ENCODE measurements at regions not wholly inside any gene's neighbourhood (a gene's known extent, or its start where the extent isn't known, plus 50 kb on each side); places are given as distances from the start of the nearest gene placed in this dataset.

- Histone ChIP-seq H3K9me3 (no peaks in the 10 kb centered on the region), H3K27ac (no peak overlapping the region), H3K4me3 (no peak overlapping the region), H3K4me1 (no peaks in the 10 kb centered on the region), H3K27me3 (no peaks in the 10 kb centered on the region), H3K36me3 (replicated peaks in 1 of 2; ENCODE audit: insufficient read depth in 1 of 2, low read depth in 2 of 2) (no peaks in the 10 kb centered on the region)
- TF ChIP-seq, protein P1, sequence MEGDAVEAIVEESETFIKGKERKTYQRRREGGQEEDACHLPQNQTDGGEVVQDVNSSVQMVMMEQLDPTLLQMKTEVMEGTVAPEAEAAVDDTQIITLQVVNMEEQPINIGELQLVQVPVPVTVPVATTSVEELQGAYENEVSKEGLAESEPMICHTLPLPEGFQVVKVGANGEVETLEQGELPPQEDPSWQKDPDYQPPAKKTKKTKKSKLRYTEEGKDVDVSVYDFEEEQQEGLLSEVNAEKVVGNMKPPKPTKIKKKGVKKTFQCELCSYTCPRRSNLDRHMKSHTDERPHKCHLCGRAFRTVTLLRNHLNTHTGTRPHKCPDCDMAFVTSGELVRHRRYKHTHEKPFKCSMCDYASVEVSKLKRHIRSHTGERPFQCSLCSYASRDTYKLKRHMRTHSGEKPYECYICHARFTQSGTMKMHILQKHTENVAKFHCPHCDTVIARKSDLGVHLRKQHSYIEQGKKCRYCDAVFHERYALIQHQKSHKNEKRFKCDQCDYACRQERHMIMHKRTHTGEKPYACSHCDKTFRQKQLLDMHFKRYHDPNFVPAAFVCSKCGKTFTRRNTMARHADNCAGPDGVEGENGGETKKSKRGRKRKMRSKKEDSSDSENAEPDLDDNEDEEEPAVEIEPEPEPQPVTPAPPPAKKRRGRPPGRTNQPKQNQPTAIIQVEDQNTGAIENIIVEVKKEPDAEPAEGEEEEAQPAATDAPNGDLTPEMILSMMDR (IDR thresholded peaks at IDR 0.05) = no peak
- no peak for TF ChIP-seq POLR2A (IDR thresholded peaks at IDR 0.05)
- intact Hi-C loops (cut with DNase I) = no loop called here
- DNase-seq (no peak), ATAC-seq (no peak)
- WGBS, 2 donors = 92 to 96% methylated on average over 10 of the region's 11 CpGs
Observed at GRCh38 chrX:69311936-69312670, 146.8 kb upstream of the PJA1 start.

DNA sequence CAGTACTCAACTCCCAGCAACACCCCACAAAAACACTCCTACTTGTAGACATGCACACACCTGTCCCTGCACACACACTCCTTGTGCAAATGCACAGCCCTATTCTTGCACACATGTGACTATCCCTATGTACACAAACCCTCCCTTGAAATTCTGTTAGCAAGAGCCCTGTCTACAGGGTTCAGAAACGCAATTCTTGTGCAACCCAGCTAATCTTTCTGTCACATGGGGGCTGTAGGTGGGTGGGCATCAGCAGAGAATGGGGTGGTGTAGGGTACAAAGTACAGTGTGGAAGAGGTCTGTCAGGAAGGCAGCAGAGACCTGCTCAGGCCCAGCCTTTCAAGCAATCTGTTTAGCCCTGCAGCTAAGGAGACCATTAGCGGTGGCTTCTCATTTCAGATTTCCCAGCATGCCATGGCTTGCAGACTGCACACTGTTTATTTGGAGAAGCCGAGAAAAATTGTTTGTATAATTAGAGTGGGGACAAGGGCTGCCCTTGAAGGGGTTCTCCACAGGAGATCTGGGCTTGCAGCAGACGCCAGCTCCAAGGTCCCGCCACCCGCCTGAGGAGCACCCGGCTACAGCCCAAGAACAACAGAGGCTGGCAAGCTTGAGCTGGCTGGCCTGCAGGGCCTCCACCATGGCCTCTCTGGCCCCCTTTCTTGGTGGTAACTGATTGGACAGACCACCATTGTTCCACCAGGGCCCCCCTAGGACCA, 144.0 kb upstream of the PJA1 start:
- no peak for TF ChIP-seq POLR2A (IDR thresholded peaks at IDR 0.05)
- TF ChIP-seq, protein P1 (IDR thresholded peaks at IDR 0.05) = no peak
- Histone ChIP-seq H3K4me3 (no peak overlapping the region), H3K27me3 (no peaks in the 10 kb centered on the region), H3K9me3 (no peaks in the 10 kb centered on the region), H3K4me1 (no peaks in the 10 kb centered on the region), H3K27ac (no peak overlapping the region), H3K36me3 (replicated peaks in 1 of 2; ENCODE audit: insufficient read depth in 1 of 2, low read depth in 2 of 2) (no peaks in the 10 kb centered on the region)
- ATAC-seq = no peak
- DNase-seq = no peak
- WGBS, 2 donors = 61 to 88% methylated on average over 3 to 4 of the region's 7 CpGs
- intact Hi-C loops (cut with DNase I) = no loop called here

GRCh38 chrX:69307756-69308155, 142.5 kb upstream of the PJA1 start:
- H3K27ac ChIP-seq = no peak overlapping the region
- H3K4me3 ChIP-seq = no peak overlapping the region
- 61 to 90% methylated on average over 7 to 9 of the region's 10 CpGs for WGBS, 2 donors
- intact Hi-C loops (cut with DNase I) = no loop called here
- DNase-seq (no peak), ATAC-seq (no peak)
- no peaks in the 10 kb centered on the region for H3K4me1 ChIP-seq
- no peaks in the 10 kb centered on the region for H3K36me3 ChIP-seq (replicated peaks in 1 of 2; ENCODE audit: insufficient read depth in 1 of 2, low read depth in 2 of 2)
- H3K9me3 ChIP-seq = no peaks in the 10 kb centered on the region
- no peaks in the 10 kb centered on the region for H3K27me3 ChIP-seq
- TF ChIP-seq POLR2A (IDR thresholded peaks at IDR 0.05) = no peak
- TF ChIP-seq, protein P1 (IDR thresholded peaks at IDR 0.05) = no peak

DNA sequence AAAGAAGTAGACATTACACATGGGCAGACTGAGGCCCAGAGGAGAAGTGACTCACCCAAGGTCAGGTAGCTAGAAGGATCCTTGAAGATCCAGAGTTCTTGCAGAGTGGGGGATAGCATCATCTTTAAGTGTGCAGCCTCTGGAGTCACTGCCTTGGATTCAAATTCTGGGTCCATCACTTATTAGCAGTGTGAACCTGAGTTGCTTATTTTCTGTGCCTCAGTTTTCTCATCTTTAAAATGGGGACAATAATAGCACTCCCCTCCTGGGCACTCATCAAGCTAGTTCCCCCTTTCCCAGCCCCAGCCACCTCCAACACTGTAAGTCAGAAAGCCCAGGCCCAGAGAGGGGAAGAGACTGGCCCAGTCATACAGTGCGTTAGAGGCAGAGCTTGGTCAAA, 141.8 kb upstream of the PJA1 start:
- Histone ChIP-seq H3K9me3 (no peaks in the 10 kb centered on the region), H3K4me1 (no peaks in the 10 kb centered on the region), H3K27me3 (no peaks in the 10 kb centered on the region), H3K4me3 (no peak overlapping the region), H3K36me3 (replicated peaks in 1 of 2; ENCODE audit: insufficient read depth in 1 of 2, low read depth in 2 of 2) (no peaks in the 10 kb centered on the region), H3K27ac (no peak overlapping the region)
- intact Hi-C loops (cut with DNase I) = no loop called here
- no peak for DNase-seq
- 78 to 89% methylated on average over 1 of the region's 1 CpG for WGBS, 2 donors
- no peak for TF ChIP-seq POLR2A (IDR thresholded peaks at IDR 0.05)
- TF ChIP-seq, protein P1 (IDR thresholded peaks at IDR 0.05) = no peak
- no peak for ATAC-seq

Data from body of pancreas (tissue), 4 donors.